Endothelial cell of umbilical vein (primary cell): ENCODE measurements at regions not wholly inside any gene's neighbourhood (a gene's known extent, or its start where the extent isn't known, plus 50 kb on each side); places are given as distances from the start of the nearest gene placed in this dataset.

Source experiments
- BruUV-seq: library from RNA; stranded (reverse); fragments of 400-500 nt; replicated peaks from 2 replicates; lab custom pipeline; 2021; lab: Mats Ljungman, UMichigan
- CTCF ChIA-PET: fragments of 300-600, 350-600 bp; sonication (Branson Sonifier 250); formaldehyde crosslinking; loops from one replicate; lab custom pipeline; 2021; ENCODE audit warnings: antibody characterized with exemption, inconsistent platforms; lab: Charles Lee
- POLR2A ChIA-PET: fragments of 300-600, 350-600 bp; sonication (Branson Sonifier 250); formaldehyde crosslinking; loops from one replicate; lab custom pipeline; 2021; ENCODE audit warnings: antibody characterized with exemption, inconsistent platforms; lab: Charles Lee
- DNase-seq: peaks from one replicate; pipeline ENCODE4 v3.0.0-alpha.2; 2011; ENCODE audit warnings: low read depth, low spot score
- FAIRE-seq: peaks from 2 replicates; lab custom pipeline; 2011; peaks lifted over from hg19 to GRCh38; lab: Jason Lieb, UNC
- H2AFZ ChIP-seq: 2 replicates; pipeline ENCODE4 v1.6.0; 2012; ENCODE audit warnings: low read depth, low read length, control low read depth, inconsistent platforms
- H3K27ac ChIP-seq: 2 replicates; pipeline ENCODE4 v1.5.1; 2011; ENCODE audit warnings: low read depth, mild to moderate bottlenecking, control low read depth, low read length, moderate library complexity; ENCODE audit not compliant: insufficient read depth
- H3K27me3 ChIP-seq, 2 experiments: 2 replicates each; pipeline versions ENCODE4 v1.6.0 to v1.6.1; 2011; ENCODE audit warnings: low read length in 2 of 2, mixed read lengths in 1 of 2; ENCODE audit not compliant: control insufficient read depth in 2 of 2, insufficient read depth in 2 of 2
- H3K36me3 ChIP-seq, 2 experiments: 2 replicates in 1 of 2; 3 replicates in 1 of 2; pipeline ENCODE4 v1.5.1; 2011; ENCODE audit warnings: low read length in 2 of 2, mild to moderate bottlenecking in 1 of 2, moderate library complexity in 1 of 2; ENCODE audit not compliant: control insufficient read depth in 2 of 2, insufficient read depth in 2 of 2; ENCODE audit errors: extremely low read depth in 1 of 2
- H3K4me1 ChIP-seq: 3 replicates; pipeline ENCODE4 v1.5.1; 2011; ENCODE audit warnings: mild to moderate bottlenecking, low read length; ENCODE audit not compliant: control insufficient read depth, insufficient read depth; ENCODE audit errors: extremely low read depth
- H3K4me2 ChIP-seq: 2 replicates; pipeline ENCODE4 v1.6.1; 2011; ENCODE audit warnings: low read length, control low read depth, mixed read lengths; ENCODE audit not compliant: insufficient read depth
- H3K4me3 ChIP-seq, 3 experiments: fragments of 200-600 bp in 1 of 3; sonication (generic), shearing (Covaris generic) in 1 of 3; replicated peaks in 1 of 3; 2 replicates each; pipeline ENCODE4 v1.5.1; 2011 to 2016; ENCODE audit warnings: control low read depth in 3 of 3, low read length in 3 of 3, mild to moderate bottlenecking in 2 of 3, inconsistent platforms in 1 of 3, low read depth in 1 of 3, moderate library complexity in 1 of 3; ENCODE audit not compliant: insufficient read depth in 1 of 3
- H3K79me2 ChIP-seq: 2 replicates; pipeline ENCODE4 v1.6.0; 2012; ENCODE audit warnings: low read length, inconsistent platforms; ENCODE audit not compliant: control insufficient read depth, insufficient read depth
- H3K9ac ChIP-seq: replicated peaks from 2 replicates; pipeline ENCODE3; 2011; ENCODE audit warnings: low read length, control low read depth; ENCODE audit not compliant: insufficient read depth; ENCODE audit errors: extremely low read depth
- H3K9me1 ChIP-seq: replicated peaks from 3 replicates; pipeline ENCODE4 v1.6.0; 2011; ENCODE audit warnings: mild to moderate bottlenecking, low read length; ENCODE audit not compliant: control insufficient read depth, insufficient read depth; ENCODE audit errors: extremely low read depth
- H3K9me3 ChIP-seq: replicated peaks from 2 replicates; pipeline ENCODE4 v1.5.1; 2012; ENCODE audit warnings: low read length, inconsistent platforms; ENCODE audit not compliant: control insufficient read depth, insufficient read depth
- H4K20me1 ChIP-seq: replicated peaks from 2 replicates; pipeline ENCODE3; 2011; ENCODE audit warnings: mild to moderate bottlenecking, low read length; ENCODE audit not compliant: control insufficient read depth, insufficient read depth; ENCODE audit errors: extremely low read depth
- CTCF ChIP-seq, 2 donors: IDR thresholded peaks; 1 replicate in 1 of 2; 2 replicates in 1 of 2; pipeline ENCODE4 v1.5.1; 2011; ENCODE audit warnings: low read length in 2 of 2, mild to moderate bottlenecking in 2 of 2, moderate library complexity in 2 of 2, control low read depth in 1 of 2, inconsistent platforms in 1 of 2, low read depth in 1 of 2; ENCODE audit not compliant: insufficient read depth in 1 of 2; ENCODE audit errors: extremely low read depth in 1 of 2
- POLR2A ChIP-seq: IDR thresholded peaks from 2 replicates; pipeline ENCODE4 v1.6.1; 2012; ENCODE audit warnings: low read depth, mild to moderate bottlenecking, control low read depth, low read length
- dilution Hi-C: fragments of 300-500 bp; cut with MboI; formaldehyde crosslinking; loops from one replicate; pipeline ENCODE4 v1.15.0; 2019; ENCODE audit warnings: low sequenced_read_pairs; ENCODE audit not compliant: extremely low pct_ligation_motif_present
- intact Hi-C: fragments of 100-400 bp; cut with micrococcal nuclease; formaldehyde crosslinking; loops from one replicate; pipeline ENCODE4 v1.10.0; 2022

GRCh38 chr5:82388181-82388580 lies 110.0 kb upstream of the RPS23 start:
- FAIRE-seq: no peak
- no peaks in the 10 kb centered on the region for H3K27me3 ChIP-seq

GRCh38 chr5:82387819-82388166 lies 109.6 kb upstream of the RPS23 start:
- Histone ChIP-seq H4K20me1 (no peaks in the 10 kb centered on the region), H2AFZ (no peak overlapping the region), H3K4me2 (peak overlapping the region; percentile 32), H3K9me1 (no peaks in the 10 kb centered on the region), H3K4me1 (peaks cover 39% of the 10 kb centered on the region), H3K4me3 (no peak overlapping the region), H3K36me3 (no peaks in the 10 kb centered on the region), H3K27ac (peak overlapping the region; percentile 59), H3K79me2 (no peaks in the 10 kb centered on the region), H3K9ac (no peak overlapping the region), H3K9me3 (no peaks in the 10 kb centered on the region), H3K27me3 (no peaks in the 10 kb centered on the region)
- peak; percentile 31 for DNase-seq
- ChIA-PET POLR2A (interaction anchor here (1.5 kb wide), 1 partner anchor 19 kb away, joined by 3 read pairs; no protein-coding TSS in a partner anchor), CTCF (interaction anchor here (1.8 to 2.5 kb wide), 3 partner anchors 23 to 35 kb away, joined by 6 to 14 read pairs (median 8); no protein-coding TSS in a partner anchor)
- BruUV-seq: no TSS peak
- intact Hi-C loops (loop anchor here (1.0 kb wide), 6 partner anchors 10 to 246 kb away; no protein-coding TSS in a partner anchor), dilution Hi-C loops (no loop called here)
- FAIRE-seq: no peak
- no peak for TF ChIP-seq CTCF (IDR thresholded peaks at IDR 0.05; ENCODE audit: extremely low read depth in 1 of 2, insufficient read depth in 1 of 2, low read depth in 1 of 2, low read length in 2 of 2)

More at GRCh38 chr5:82388181-82388580, 110.0 kb upstream of the RPS23 start:
- Histone ChIP-seq H3K4me3 (no peak overlapping the region), H3K79me2 (no peaks in the 10 kb centered on the region), H3K36me3 (no peaks in the 10 kb centered on the region), H4K20me1 (no peaks in the 10 kb centered on the region), H3K9me3 (no peaks in the 10 kb centered on the region), H3K27ac (peak overlapping the region; percentile 59), H3K4me2 (no peak overlapping the region), H3K9ac (no peak overlapping the region), H3K4me1 (peaks cover 39% of the 10 kb centered on the region), H2AFZ (no peak overlapping the region), H3K9me1 (no peaks in the 10 kb centered on the region)
- ChIA-PET POLR2A (interaction anchor here (1.5 kb wide), 1 partner anchor 18 kb away, joined by 3 read pairs; no protein-coding TSS in a partner anchor), CTCF (interaction anchor here (1.1 to 2.5 kb wide), 5 partner anchors 23 to 253 kb away, joined by 3 to 14 read pairs (median 8); no protein-coding TSS in a partner anchor)
- intact Hi-C loops: loop anchor here (1.0 kb wide), 1 partner anchor 245 kb away; no protein-coding TSS in a partner anchor
- no TSS peak for BruUV-seq
- no peak for TF ChIP-seq POLR2A
- no peak for DNase-seq
- dilution Hi-C loops: no loop called here
